H9 (cell line): ENCODE measurements at regions not wholly inside any gene's neighbourhood (a gene's known extent, or its start where the extent isn't known, plus 50 kb on each side); places are given as distances from the start of the nearest gene placed in this dataset.

Source experiments
- DNase-seq: peaks from one replicate; pipeline ENCODE4 v3.0.0-alpha.2; 2017
- H2AFZ ChIP-seq: one replicate; pipeline ENCODE4 v1.6.1; 2013; ENCODE audit warnings: mild to moderate bottlenecking, low read length, control low read depth, moderate library complexity
- H2AK5ac ChIP-seq: 2 replicates; pipeline ENCODE4 v1.6.1; 2013; ENCODE audit warnings: low read length, control low read depth, mixed read lengths; ENCODE audit not compliant: insufficient read length
- H2BK120ac ChIP-seq: one replicate; pipeline ENCODE4 v1.6.1; 2013; ENCODE audit warnings: low read depth, mild to moderate bottlenecking, low read length, control low read depth, inconsistent platforms; ENCODE audit not compliant: poor library complexity, severe bottlenecking
- H2BK12ac ChIP-seq: 2 replicates; pipeline ENCODE4 v1.6.1; 2013; ENCODE audit warnings: low read length, control low read depth, mixed read lengths, low read depth; ENCODE audit not compliant: insufficient read length
- H2BK15ac ChIP-seq: 2 replicates; pipeline ENCODE4 v1.6.1; 2013; ENCODE audit warnings: low read depth, low read length, control low read depth
- H2BK20ac ChIP-seq: one replicate; pipeline ENCODE4 v1.6.1; 2013; ENCODE audit warnings: low read depth, mild to moderate bottlenecking, low read length, control low read depth, inconsistent platforms; ENCODE audit not compliant: poor library complexity, severe bottlenecking
- H2BK5ac ChIP-seq: 2 replicates; pipeline ENCODE4 v1.6.1; 2013; ENCODE audit warnings: low read length, control low read depth, mixed read lengths; ENCODE audit not compliant: insufficient read length
- H3K14ac ChIP-seq: 2 replicates; pipeline ENCODE4 v1.6.1; 2013; ENCODE audit warnings: low read length, control low read depth; ENCODE audit not compliant: insufficient read depth
- H3K18ac ChIP-seq: 2 replicates; pipeline ENCODE4 v1.6.1; 2013; ENCODE audit warnings: low read depth, mild to moderate bottlenecking, mixed read lengths, low read length, control low read depth; ENCODE audit not compliant: insufficient read length
- H3K23ac ChIP-seq: 2 replicates; pipeline ENCODE4 v1.6.1; 2013; ENCODE audit warnings: low read length, control low read depth, mixed read lengths, low read depth; ENCODE audit not compliant: insufficient read length
- H3K23me2 ChIP-seq: 2 replicates; pipeline ENCODE4 v1.6.1; 2013; ENCODE audit warnings: low read depth, mild to moderate bottlenecking, mixed read lengths, low read length, control low read depth; ENCODE audit not compliant: insufficient read length, poor library complexity, severe bottlenecking
- H3K27ac ChIP-seq: 2 replicates; pipeline ENCODE4 v1.5.1; 2013; ENCODE audit warnings: low read length, control low read depth, mixed read lengths, low read depth; ENCODE audit not compliant: insufficient read length
- H3K27me3 ChIP-seq: 2 replicates; pipeline ENCODE4 v1.6.1; 2013; ENCODE audit warnings: low read length, control low read depth, inconsistent platforms; ENCODE audit not compliant: insufficient read depth
- H3K4ac ChIP-seq: 2 replicates; pipeline ENCODE4 v1.6.1; 2013; ENCODE audit warnings: low read depth, mild to moderate bottlenecking, control low read depth, inconsistent platforms, low read length, moderate library complexity
- H3K4me1 ChIP-seq: 2 replicates; pipeline ENCODE4 v1.6.1; 2013; ENCODE audit warnings: low read length, control low read depth, inconsistent platforms; ENCODE audit not compliant: insufficient read depth
- H3K4me2 ChIP-seq: 2 replicates; pipeline ENCODE4 v1.6.1; 2013; ENCODE audit warnings: low read length, control low read depth, mixed read lengths; ENCODE audit not compliant: insufficient read length, insufficient read depth
- H3K56ac ChIP-seq: 2 replicates; pipeline ENCODE4 v1.6.1; 2013; ENCODE audit warnings: low read depth, mild to moderate bottlenecking, mixed read lengths, low read length, control low read depth; ENCODE audit not compliant: insufficient read length
- H3K79me1 ChIP-seq: 2 replicates; pipeline ENCODE4 v1.6.1; 2013; ENCODE audit warnings: low read depth, mild to moderate bottlenecking, moderate library complexity, low read length, control low read depth, inconsistent platforms; ENCODE audit not compliant: insufficient read depth, poor library complexity, severe bottlenecking
- H3K79me2 ChIP-seq: 2 replicates; pipeline ENCODE4 v1.6.1; 2013; ENCODE audit warnings: low read length, control low read depth, inconsistent platforms; ENCODE audit not compliant: insufficient read depth
- H3K9ac ChIP-seq: 2 replicates; pipeline ENCODE4 v1.6.1; 2013; ENCODE audit warnings: low read length, control low read depth, mixed read lengths; ENCODE audit not compliant: insufficient read length; ENCODE audit errors: extremely low read depth
- H3K9me3 ChIP-seq: one replicate; pipeline ENCODE4 v1.6.1; 2013; ENCODE audit warnings: low read depth, low read length, inconsistent platforms; ENCODE audit not compliant: control insufficient read depth
- H3T11ph ChIP-seq: one replicate; pipeline ENCODE4 v1.6.1; 2013; ENCODE audit warnings: mild to moderate bottlenecking, low read length, control low read depth, inconsistent platforms
- H4K20me1 ChIP-seq: one replicate; pipeline ENCODE4 v1.6.1; 2013; ENCODE audit not compliant: control insufficient read depth, insufficient read length, insufficient read depth
- H4K5ac ChIP-seq: 2 replicates; pipeline ENCODE4 v1.6.1; 2013; ENCODE audit warnings: low read depth, mild to moderate bottlenecking, mixed read lengths, low read length, control low read depth; ENCODE audit not compliant: insufficient read length
- H4K8ac ChIP-seq: replicated peaks from 2 replicates; pipeline ENCODE4 v1.6.1; 2013; ENCODE audit warnings: low read length, control low read depth, mixed read lengths, low read depth; ENCODE audit not compliant: insufficient read length
- H4K91ac ChIP-seq: 2 replicates; pipeline ENCODE4 v1.6.1; 2013; ENCODE audit warnings: low read depth, mild to moderate bottlenecking, moderate library complexity, mixed read lengths, low read length, control low read depth; ENCODE audit not compliant: insufficient read length
- H3K27ac Mint-ChIP-seq, 3 experiments: 2 replicates in 2 of 3; 3 replicates in 1 of 3; pipeline ENCODE4 v1.8.0; 2020 to 2021; ENCODE audit warnings: mixed read lengths in 3 of 3, mild to moderate bottlenecking in 1 of 3, moderate library complexity in 1 of 3
- H3K27me3 Mint-ChIP-seq: 2 replicates; pipeline ENCODE4 v1.8.0; 2021; ENCODE audit warnings: low read depth, mild to moderate bottlenecking, moderate library complexity, mixed read lengths
- H3K36me3 Mint-ChIP-seq, 3 experiments: 2 replicates in 2 of 3; 3 replicates in 1 of 3; pipeline ENCODE4 v1.8.0; 2020 to 2021; ENCODE audit warnings: low read depth in 3 of 3, mixed read lengths in 3 of 3; ENCODE audit not compliant: insufficient read depth in 1 of 3
- H3K4me1 Mint-ChIP-seq, 2 experiments: 2 replicates each; pipeline ENCODE4 v1.8.0; 2020; ENCODE audit warnings: mixed read lengths in 2 of 2
- H3K4me3 Mint-ChIP-seq, 2 experiments: 2 replicates in 1 of 2; 3 replicates in 1 of 2; pipeline ENCODE4 v1.8.0; 2020 to 2021; ENCODE audit warnings: mild to moderate bottlenecking in 2 of 2, mixed read lengths in 2 of 2, moderate library complexity in 1 of 2
- H3K9me3 Mint-ChIP-seq, 2 experiments: 2 replicates in 1 of 2; 3 replicates in 1 of 2; pipeline ENCODE4 v1.8.0; 2020; ENCODE audit warnings: mild to moderate bottlenecking in 2 of 2, mixed read lengths in 2 of 2, moderate library complexity in 1 of 2
- WGBS: extraction: QIAGEN DNeasy Blood & Tissue Kit; methylation state at CpG from one replicate; pipeline ENCODE4 v1.1.7; 2013; ENCODE audit warnings: missing lambda C conversion rate, low lambda C conversion rate, mixed read lengths; ENCODE audit not compliant: insufficient read length; ENCODE audit errors: extremely low coverage; 5-methylcytosine and 5-hydroxymethylcytosine counted together
- TF ChIP-seq, protein P1 (sequence below): fragments of 200-600 bp; sonication (generic); conservative IDR thresholded peaks from 3 replicates; pipeline ENCODE4 v1.8.0; 2021; ENCODE audit warnings: antibody characterized with exemption, mild to moderate bottlenecking

DNA sequence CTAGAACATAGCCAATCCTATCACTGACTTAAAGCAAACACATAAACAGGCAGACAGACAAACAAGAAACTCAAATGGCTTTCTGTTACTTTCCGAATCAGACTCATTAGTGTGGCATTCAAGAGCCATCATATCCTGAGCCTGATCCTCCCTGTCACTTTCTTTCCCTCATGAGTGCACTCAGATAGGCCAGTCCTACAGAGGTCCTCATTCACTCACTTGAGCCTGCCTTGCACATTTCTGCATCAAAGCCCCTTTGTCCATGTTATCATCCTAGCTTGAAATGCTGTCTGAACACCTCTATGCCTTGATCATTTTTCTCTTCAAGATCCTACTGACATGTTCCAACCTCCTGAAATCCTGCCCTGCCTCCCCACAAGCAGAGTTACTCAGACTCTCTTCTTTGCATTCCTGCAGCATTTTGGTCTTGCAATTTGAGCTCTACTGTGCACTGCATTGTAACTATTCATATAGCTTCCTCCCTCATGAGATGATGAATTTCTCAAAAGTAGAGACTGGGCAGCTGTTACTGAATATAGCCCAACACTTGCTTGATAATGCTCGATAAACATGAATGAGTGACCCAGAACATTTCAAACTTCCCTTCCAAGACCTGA lies 126.9 kb downstream of the PALM2AKAP2 start:
- no peaks in the 10 kb centered on the region for H3K9me3 ChIP-seq
- H2BK120ac ChIP-seq, result no peak overlapping the region
- Mint-ChIP-seq H3K4me3 (no peak overlapping the region), H3K27ac (no peak overlapping the region), H3K27me3 (no peaks in the 10 kb centered on the region; the same call in 1 of the 2 replicates), H3K36me3 (no peaks in the 10 kb centered on the region), H3K9me3 (no peaks in the 10 kb centered on the region), H3K4me1 (peaks cover 9 to 11% of the 10 kb centered on the region in 2 experiments)
- H2BK12ac ChIP-seq, result no peak overlapping the region
- no peak overlapping the region for H3T11ph ChIP-seq
- no peak overlapping the region for H3K27ac ChIP-seq
- no peak overlapping the region for H3K56ac ChIP-seq
- H3K23me2 ChIP-seq, result no peaks in the 10 kb centered on the region
- H3K18ac ChIP-seq, result no peak overlapping the region
- H2BK15ac ChIP-seq, result no peak overlapping the region
- H2AFZ ChIP-seq, result no peak overlapping the region
- H3K4ac ChIP-seq, result no peak overlapping the region
- DNase-seq, result no peak
- H3K14ac ChIP-seq, result no peak overlapping the region
- no peak overlapping the region for H3K4me2 ChIP-seq
- no peak overlapping the region for H2BK5ac ChIP-seq
- H3K79me1 ChIP-seq, result no peaks in the 10 kb centered on the region
- no peaks in the 10 kb centered on the region for H3K79me2 ChIP-seq
- no CpG with 5 or more reads among the region's 2 CpGs for WGBS
- no peak overlapping the region for H3K23ac ChIP-seq
- H3K27me3 ChIP-seq, result no peaks in the 10 kb centered on the region
- no peaks in the 10 kb centered on the region for H4K20me1 ChIP-seq
- H2AK5ac ChIP-seq, result no peak overlapping the region
- TF ChIP-seq, protein P1, sequence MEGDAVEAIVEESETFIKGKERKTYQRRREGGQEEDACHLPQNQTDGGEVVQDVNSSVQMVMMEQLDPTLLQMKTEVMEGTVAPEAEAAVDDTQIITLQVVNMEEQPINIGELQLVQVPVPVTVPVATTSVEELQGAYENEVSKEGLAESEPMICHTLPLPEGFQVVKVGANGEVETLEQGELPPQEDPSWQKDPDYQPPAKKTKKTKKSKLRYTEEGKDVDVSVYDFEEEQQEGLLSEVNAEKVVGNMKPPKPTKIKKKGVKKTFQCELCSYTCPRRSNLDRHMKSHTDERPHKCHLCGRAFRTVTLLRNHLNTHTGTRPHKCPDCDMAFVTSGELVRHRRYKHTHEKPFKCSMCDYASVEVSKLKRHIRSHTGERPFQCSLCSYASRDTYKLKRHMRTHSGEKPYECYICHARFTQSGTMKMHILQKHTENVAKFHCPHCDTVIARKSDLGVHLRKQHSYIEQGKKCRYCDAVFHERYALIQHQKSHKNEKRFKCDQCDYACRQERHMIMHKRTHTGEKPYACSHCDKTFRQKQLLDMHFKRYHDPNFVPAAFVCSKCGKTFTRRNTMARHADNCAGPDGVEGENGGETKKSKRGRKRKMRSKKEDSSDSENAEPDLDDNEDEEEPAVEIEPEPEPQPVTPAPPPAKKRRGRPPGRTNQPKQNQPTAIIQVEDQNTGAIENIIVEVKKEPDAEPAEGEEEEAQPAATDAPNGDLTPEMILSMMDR, result no peak
- no peak overlapping the region for H2BK20ac ChIP-seq
- no peak overlapping the region for H3K9ac ChIP-seq
- no peak overlapping the region for H4K8ac ChIP-seq
- no peak overlapping the region for H4K5ac ChIP-seq
- H3K4me1 ChIP-seq, result peaks cover 13% of the 10 kb centered on the region
- H4K91ac ChIP-seq, result no peak overlapping the region
